ENCODE measurements at regions not wholly inside any gene's neighbourhood (a gene's known extent, or its start where the extent isn't known, plus 50 kb on each side); places are given as distances from the start of the nearest gene placed in this dataset.
A peak's percentile ranks its signal among the peaks of the same experiment; 100 is the strongest.

- DNase-seq, result no peak
Measured at GRCh38 chr2:181152226-181152625, 171.8 kb downstream of the UBE2E3 start.

GRCh38 chr2:181152701-181153100 is 172.3 kb downstream of the UBE2E3 start:
- no peak for DNase-seq

GRCh38 chr2:181153886-181154285 is 173.5 kb downstream of the UBE2E3 start:
- DNase-seq, result no peak

- no peak for DNase-seq
Measured at GRCh38 chr2:181157326-181157725, 176.9 kb downstream of the UBE2E3 start.

- DNase-seq, result no peak
Measured at GRCh38 chr2:181158427-181158826, 178.0 kb downstream of the UBE2E3 start.

GRCh38 chr2:181161615-181162014 is 181.2 kb downstream of the UBE2E3 start:
- no peak for DNase-seq

- DNase-seq, result no peak
Measured at GRCh38 chr2:181163139-181163538, 182.7 kb downstream of the UBE2E3 start.

- DNase-seq, result no peak
Measured at GRCh38 chr2:181163691-181164090, 183.3 kb downstream of the UBE2E3 start.

GRCh38 chr2:181164699-181165098 is 184.3 kb downstream of the UBE2E3 start:
- peak; percentile 38 to 44 for DNase-seq

- DNase-seq, result no peak
Measured at GRCh38 chr2:181165199-181165868, 184.9 kb downstream of the UBE2E3 start.

- DNase-seq, result no peak
Measured at GRCh38 chr2:181169503-181169902, 189.1 kb downstream of the UBE2E3 start.

GRCh38 chr2:181170256-181170655 is 189.9 kb downstream of the UBE2E3 start:
- DNase-seq, result no peak

- DNase-seq, result no peak
Measured at GRCh38 chr2:181172676-181173075, 192.3 kb downstream of the UBE2E3 start.

GRCh38 chr2:181174611-181175580 is 194.5 kb downstream of the UBE2E3 start:
- DNase-seq, result no peak

- DNase-seq, result no peak
Measured at GRCh38 chr2:181176540-181176939, 196.1 kb downstream of the UBE2E3 start.

GRCh38 chr2:181177376-181177775 is 197.0 kb downstream of the UBE2E3 start:
- DNase-seq, result no peak

GRCh38 chr2:181178130-181178529 is 197.7 kb downstream of the UBE2E3 start:
- DNase-seq, result no peak

- peak; percentile 32 to 43 for DNase-seq
Measured at GRCh38 chr2:181178823-181179412, 198.5 kb downstream of the UBE2E3 start.

- DNase-seq, result no peak
Measured at GRCh38 chr2:181183878-181184542, 203.6 kb downstream of the UBE2E3 start.

- peak; percentile 43 to 64 for DNase-seq
Measured at GRCh38 chr2:181185421-181185820, 205.0 kb downstream of the UBE2E3 start.

GRCh38 chr2:181185948-181186347 is 205.5 kb downstream of the UBE2E3 start:
- DNase-seq, result no peak

GRCh38 chr2:181188605-181189004 is 208.2 kb downstream of the UBE2E3 start:
- DNase-seq, result no peak

- DNase-seq, result no peak
Measured at GRCh38 chr2:181189951-181190350, 209.5 kb downstream of the UBE2E3 start.
